NAMALWA (cell line): ENCODE measurements at regions not wholly inside any gene's neighbourhood (a gene's known extent, or its start where the extent isn't known, plus 50 kb on each side); places are given as distances from the start of the nearest gene placed in this dataset.

ENCODE experiments used
- DNase-seq: peaks from one replicate; pipeline ENCODE4 v3.0.0-alpha.2; 2015; ENCODE audit warnings: low spot score

- DNase-seq, result no peak
Observed at GRCh38 chr2:136178941-136179601, 61.1 kb upstream of the CXCR4 start.

DNA sequence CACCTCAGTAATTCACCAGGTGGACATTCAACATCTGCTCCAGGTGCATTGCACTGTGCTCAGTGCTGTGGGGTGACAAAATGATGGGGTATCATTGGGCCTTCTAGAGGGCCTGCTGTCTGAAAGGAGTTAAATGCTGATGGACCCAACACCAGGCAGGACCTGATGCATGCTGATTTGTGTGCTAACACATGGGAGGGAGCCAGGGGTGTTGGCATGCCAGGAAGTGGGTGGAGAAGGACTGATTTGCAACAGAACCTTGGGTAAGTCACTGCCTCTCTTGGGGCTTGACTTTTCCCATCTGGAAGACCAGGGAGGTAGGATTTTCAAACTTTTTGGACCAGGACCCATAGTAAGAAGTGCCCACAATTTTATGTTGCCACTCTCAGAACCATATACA, 57.9 kb upstream of the CXCR4 start:
- DNase-seq, result no peak

DNA sequence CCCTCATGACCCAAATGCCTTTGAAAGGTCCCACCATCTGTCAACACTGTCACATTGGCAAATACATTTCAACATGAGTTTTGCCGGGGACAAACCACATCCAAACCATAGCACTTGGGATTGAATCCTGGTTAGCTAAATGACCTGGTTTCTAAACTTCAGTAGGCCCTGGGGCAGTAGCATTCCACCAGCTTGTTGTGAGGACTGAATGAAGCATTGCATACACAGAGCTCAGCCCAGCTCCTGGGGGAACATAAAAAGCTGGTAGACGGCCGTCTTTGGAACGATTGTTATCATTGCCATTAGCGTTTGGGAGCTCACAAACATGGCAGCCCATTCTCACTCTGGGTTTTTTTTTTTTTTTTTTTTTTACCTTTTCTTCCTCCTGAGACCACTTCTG, 57.5 kb upstream of the CXCR4 start:
- no peak for DNase-seq

GRCh38 chr2:136173126-136173525, 55.2 kb upstream of the CXCR4 start:
- no peak for DNase-seq

GRCh38 chr2:136171223-136171622, 53.3 kb upstream of the CXCR4 start:
- DNase-seq, result no peak

GRCh38 chr2:136168720-136169119, 50.8 kb upstream of the CXCR4 start:
- DNase-seq, result no peak

DNA sequence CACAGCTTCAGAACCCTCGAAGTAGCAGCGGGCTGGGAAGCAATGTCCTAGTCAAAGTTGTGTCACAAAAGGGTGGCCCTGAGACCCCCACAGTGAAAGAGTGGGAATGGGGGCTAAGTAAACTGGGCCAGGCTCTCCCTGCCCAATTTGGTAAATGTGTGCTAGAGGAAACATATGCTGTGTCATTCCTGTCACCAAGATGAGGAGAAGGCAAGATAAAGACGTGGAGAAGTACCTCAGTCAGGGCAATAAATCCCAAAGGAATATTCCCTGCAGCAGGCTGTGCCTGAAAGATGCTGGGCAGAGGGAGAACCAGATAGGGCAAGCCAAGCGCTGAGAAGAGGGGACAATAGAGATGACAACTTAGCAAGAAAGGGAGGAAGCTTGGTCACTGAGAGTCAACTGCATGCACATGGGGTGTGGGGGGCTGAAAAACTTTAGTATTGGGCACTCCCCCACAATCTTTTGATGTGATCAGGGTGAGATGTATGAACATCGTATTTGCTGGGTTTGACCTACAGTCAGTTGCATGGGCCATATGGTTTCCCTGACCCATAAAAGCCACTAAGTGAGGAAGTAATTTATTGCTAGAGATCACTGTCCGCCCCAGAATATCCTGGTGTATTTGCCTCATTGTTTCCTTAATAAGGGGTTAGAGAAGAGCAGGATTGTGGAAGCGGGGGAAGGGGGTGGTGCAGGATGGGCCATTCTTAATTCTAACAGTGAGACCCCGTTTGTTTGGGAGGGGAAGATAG, 49.9 kb upstream of the CXCR4 start:
- DNase-seq, result no peak
